GM13976 (cell line): ENCODE measurements at regions not wholly inside any gene's neighbourhood (a gene's known extent, or its start where the extent isn't known, plus 50 kb on each side); places are given as distances from the start of the nearest gene placed in this dataset.

Experiments used
- DNase-seq: peaks from one replicate; pipeline ENCODE4 v3.0.0; 2012; ENCODE audit warnings: low spot score
- in situ Hi-C: fragments of 300-500 bp; cut with MboI; formaldehyde crosslinking; loops from one replicate; pipeline ENCODE4 v1.12.0; 2022; ENCODE audit warnings: low sequenced_read_pairs, mixed read lengths, inconsistent platforms; ENCODE audit not compliant: unreplicated experiment
- TF ChIP-seq, protein P1 (sequence below): IDR thresholded peaks from 2 replicates; pipeline ENCODE4 v1.5.1; 2012; ENCODE audit warnings: borderline replicate concordance, mild to moderate bottlenecking; ENCODE audit not compliant: insufficient read depth; ENCODE audit errors: extremely low read depth, missing control alignments, control extremely low read depth

- in situ Hi-C loops, result no loop called here
- TF ChIP-seq, protein P1, sequence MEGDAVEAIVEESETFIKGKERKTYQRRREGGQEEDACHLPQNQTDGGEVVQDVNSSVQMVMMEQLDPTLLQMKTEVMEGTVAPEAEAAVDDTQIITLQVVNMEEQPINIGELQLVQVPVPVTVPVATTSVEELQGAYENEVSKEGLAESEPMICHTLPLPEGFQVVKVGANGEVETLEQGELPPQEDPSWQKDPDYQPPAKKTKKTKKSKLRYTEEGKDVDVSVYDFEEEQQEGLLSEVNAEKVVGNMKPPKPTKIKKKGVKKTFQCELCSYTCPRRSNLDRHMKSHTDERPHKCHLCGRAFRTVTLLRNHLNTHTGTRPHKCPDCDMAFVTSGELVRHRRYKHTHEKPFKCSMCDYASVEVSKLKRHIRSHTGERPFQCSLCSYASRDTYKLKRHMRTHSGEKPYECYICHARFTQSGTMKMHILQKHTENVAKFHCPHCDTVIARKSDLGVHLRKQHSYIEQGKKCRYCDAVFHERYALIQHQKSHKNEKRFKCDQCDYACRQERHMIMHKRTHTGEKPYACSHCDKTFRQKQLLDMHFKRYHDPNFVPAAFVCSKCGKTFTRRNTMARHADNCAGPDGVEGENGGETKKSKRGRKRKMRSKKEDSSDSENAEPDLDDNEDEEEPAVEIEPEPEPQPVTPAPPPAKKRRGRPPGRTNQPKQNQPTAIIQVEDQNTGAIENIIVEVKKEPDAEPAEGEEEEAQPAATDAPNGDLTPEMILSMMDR, result no peak
- no peak for DNase-seq
These were observed 57.8 kb upstream of the ARHGAP32 start for GRCh38 chr11:129249923-129250322.

DNA sequence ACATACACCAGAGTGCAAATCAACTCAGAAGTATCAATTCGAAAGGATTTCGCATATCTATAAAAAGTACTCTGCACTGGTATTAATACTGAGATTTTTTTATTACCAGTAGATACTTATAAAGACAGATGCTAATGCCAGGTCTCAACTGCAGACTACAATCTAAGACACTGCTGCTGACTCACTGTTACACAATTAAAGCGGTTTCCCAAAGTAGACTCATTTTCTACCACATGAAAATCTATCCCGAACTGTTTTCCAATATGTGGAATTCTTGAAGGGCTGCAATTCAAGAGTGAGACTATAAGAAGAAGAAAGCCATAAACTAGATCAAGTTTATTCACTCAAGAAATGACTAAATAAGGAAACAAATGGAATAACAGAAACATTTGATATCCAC lies 57.2 kb upstream of the ARHGAP32 start:
- in situ Hi-C loops, result no loop called here
- no peak for DNase-seq
- TF ChIP-seq, protein P1, result no peak

- TF ChIP-seq, protein P1, result no peak
- in situ Hi-C loops, result no loop called here
- DNase-seq, result no peak
These were observed 56.5 kb upstream of the ARHGAP32 start for GRCh38 chr11:129248618-129249017.

GRCh38 chr11:129247135-129247534 lies 55.0 kb upstream of the ARHGAP32 start:
- no peak for DNase-seq
- TF ChIP-seq, protein P1, result no peak
- in situ Hi-C loops, result no loop called here

DNA sequence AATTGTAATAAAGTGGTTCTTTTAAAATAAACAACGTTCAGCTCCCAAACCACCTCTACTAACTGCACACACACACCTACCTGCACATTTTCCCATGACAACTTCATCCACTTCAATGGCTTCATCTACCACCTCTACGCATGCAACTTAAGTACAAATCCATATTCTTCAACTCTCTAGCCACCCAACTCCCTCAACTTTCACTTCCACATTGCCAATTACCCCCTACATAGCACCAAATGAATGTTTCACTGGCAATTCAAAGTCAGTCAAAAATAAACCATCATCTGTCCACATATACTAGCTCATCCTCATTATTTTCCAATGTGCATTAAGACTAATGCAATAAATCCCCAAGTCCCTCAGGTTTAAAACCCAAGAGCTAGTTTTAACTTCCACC lies 50.7 kb upstream of the ARHGAP32 start:
- no peak for DNase-seq
- in situ Hi-C loops, result no loop called here
- TF ChIP-seq, protein P1, result no peak
